Gastroesophageal sphincter (tissue), 3 donors: ENCODE measurements at regions not wholly inside any gene's neighbourhood (a gene's known extent, or its start where the extent isn't known, plus 50 kb on each side); places are given as distances from the start of the nearest gene placed in this dataset.

Experiments
- CTCF ChIP-seq, 4 experiments: fragments of 200-600 bp in 2 of 4; fragments of 450-650 bp in 2 of 4; sonication (generic) in 1 of 4; IDR thresholded peaks; one replicate each; pipeline ENCODE4 v1.5.1; 2017 to 2019; ENCODE audit warnings: antibody characterized with exemption in 4 of 4, mild to moderate bottlenecking in 2 of 4, moderate library complexity in 2 of 4
- POLR2A ChIP-seq, 2 donors: fragments of 450-650 bp; IDR thresholded peaks; one replicate each; pipeline ENCODE4 v1.6.1; 2017; ENCODE audit warnings: antibody characterized with exemption in 2 of 2, mild to moderate bottlenecking in 2 of 2, moderate library complexity in 1 of 2

- TF ChIP-seq POLR2A (IDR thresholded peaks at IDR 0.05) (no peak), CTCF (IDR thresholded peaks at IDR 0.05) (no peak)
Measured at GRCh38 chr2:7325186-7325585, 408.0 kb downstream of the RNF144A start.
